GM23338 (cell line): ENCODE measurements at regions not wholly inside any gene's neighbourhood (a gene's known extent, or its start where the extent isn't known, plus 50 kb on each side); places are given as distances from the start of the nearest gene placed in this dataset.

Experiments
- ATAC-seq: fragments of 200-7000 bp; cut with Tn5 transposase; 3 replicates; pipeline ENCODE4 v1.9.1; 2020
- DNase-seq: peaks from one replicate; pipeline ENCODE4 v3.0.0-alpha.2; 2015; ENCODE audit warnings: low spot score
- H2AFZ ChIP-seq: fragments of 200-600 bp; sonication (generic); 2 replicates; pipeline ENCODE4 v1.8.0; 2016; ENCODE audit warnings: antibody characterized with exemption, mild to moderate bottlenecking, moderate library complexity
- H3F3A ChIP-seq: fragments of 200-600 bp; sonication (generic); replicated peaks from 2 replicates; pipeline ENCODE4 v1.8.0; 2017; ENCODE audit warnings: antibody characterized with exemption, mixed run types, low read depth
- H3K27ac ChIP-seq: fragments of 200-600 bp; sonication (generic); 2 replicates; pipeline ENCODE4 v1.6.1; 2016; ENCODE audit warnings: low read depth
- H3K27me3 ChIP-seq: fragments of 200-600 bp; sonication (generic); 2 replicates; pipeline ENCODE4 v1.8.0; 2016; ENCODE audit warnings: mild to moderate bottlenecking, mixed run types, moderate library complexity; ENCODE audit not compliant: insufficient read depth
- H3K36me3 ChIP-seq: fragments of 200-600 bp; sonication (generic); 2 replicates; pipeline ENCODE4 v1.8.0; 2016; ENCODE audit warnings: mild to moderate bottlenecking; ENCODE audit not compliant: insufficient read depth
- H3K4me1 ChIP-seq: fragments of 200-600 bp; sonication (generic); 2 replicates; pipeline ENCODE4 v1.8.0; 2016; ENCODE audit warnings: mild to moderate bottlenecking, moderate library complexity; ENCODE audit not compliant: insufficient read depth
- H3K4me2 ChIP-seq: fragments of 200-600 bp; sonication (generic); 2 replicates; pipeline ENCODE4 v1.7.1; 2017; ENCODE audit warnings: mixed run types
- H3K4me3 ChIP-seq: fragments of 200-600 bp; sonication (generic); 2 replicates; pipeline ENCODE4 v1.6.1; 2016; ENCODE audit warnings: mixed run types
- H3K79me2 ChIP-seq: fragments of 200-600 bp; sonication (generic); replicated peaks from 2 replicates; pipeline ENCODE4 v1.8.0; 2017; ENCODE audit warnings: mild to moderate bottlenecking; ENCODE audit not compliant: insufficient read depth
- H3K9me2 ChIP-seq: fragments of 200-600 bp; sonication (generic); 2 replicates; pipeline ENCODE4 v1.8.0; 2017; ENCODE audit not compliant: insufficient read depth
- H4K20me1 ChIP-seq: fragments of 200-600 bp; sonication (generic); replicated peaks from 2 replicates; pipeline ENCODE4 v1.8.0; 2017; ENCODE audit warnings: mild to moderate bottlenecking; ENCODE audit not compliant: insufficient read depth
- H3K27ac Mint-ChIP-seq: 2 replicates; pipeline ENCODE4 v1.8.0; 2020; ENCODE audit warnings: inconsistent platforms, mild to moderate bottlenecking, moderate library complexity, mixed read lengths
- H3K27me3 Mint-ChIP-seq: 3 replicates; pipeline ENCODE4 v1.8.0; 2022; ENCODE audit warnings: low read depth, mild to moderate bottlenecking, moderate library complexity, mixed read lengths, inconsistent platforms; ENCODE audit not compliant: insufficient read depth, poor library complexity
- H3K36me3 Mint-ChIP-seq: 3 replicates; pipeline ENCODE4 v1.8.0; 2021; ENCODE audit warnings: low read depth, mild to moderate bottlenecking, inconsistent platforms, moderate library complexity, mixed read lengths
- H3K4me1 Mint-ChIP-seq: 3 replicates; pipeline ENCODE4 v1.8.0; 2020; ENCODE audit warnings: mild to moderate bottlenecking, inconsistent platforms, mixed read lengths
- H3K4me3 Mint-ChIP-seq: 3 replicates; pipeline ENCODE4 v1.8.0; 2021; ENCODE audit warnings: moderate library complexity, mild to moderate bottlenecking, inconsistent platforms, mixed read lengths
- H3K9me3 Mint-ChIP-seq: 3 replicates; pipeline ENCODE4 v1.8.0; 2020; ENCODE audit warnings: moderate library complexity, mild to moderate bottlenecking, inconsistent platforms, mixed read lengths
- CREB1 ChIP-seq: fragments of 250-450 bp; sonication (Bioruptor Pico); IDR thresholded peaks from 2 replicates; pipeline ENCODE4 v1.5.0; 2020; ENCODE audit warnings: low read depth, mild to moderate bottlenecking, moderate library complexity
- CTCF ChIP-seq, 2 experiments: fragments of 200-600 bp in 1 of 2; sonication (generic) in 1 of 2; conservative IDR thresholded peaks; 2 replicates each; pipeline versions ENCODE4 v1.5.1 to v1.6.1; 2016 to 2017; ENCODE audit warnings: antibody characterized with exemption in 2 of 2, low read depth in 2 of 2, mild to moderate bottlenecking in 2 of 2, moderate library complexity in 1 of 2
- ETS1 ChIP-seq: IDR thresholded peaks from 2 replicates; pipeline ENCODE4 v1.6.1; 2016; ENCODE audit warnings: antibody characterized with exemption
- EZH2 ChIP-seq: fragments of 200-600 bp; sonication (generic); IDR thresholded peaks from one replicate; pipeline ENCODE4 v1.8.0; 2017; ENCODE audit warnings: antibody characterized with exemption, mild to moderate bottlenecking, low read depth; ENCODE audit not compliant: unreplicated experiment
- JUNB ChIP-seq: IDR thresholded peaks from one replicate; pipeline ENCODE4 v1.6.1; 2016; ENCODE audit warnings: antibody characterized with exemption; ENCODE audit not compliant: unreplicated experiment
- NANOG ChIP-seq: IDR thresholded peaks from 2 replicates; pipeline ENCODE4 v1.6.1; 2016; ENCODE audit warnings: antibody characterized with exemption, borderline replicate concordance
- POLR2AphosphoS5 ChIP-seq: IDR thresholded peaks from 2 replicates; pipeline ENCODE4 v1.6.1; 2016; ENCODE audit warnings: antibody characterized with exemption, low read depth
- REST ChIP-seq: IDR thresholded peaks from one replicate; pipeline ENCODE4 v1.6.1; 2018; ENCODE audit warnings: antibody characterized with exemption; ENCODE audit not compliant: unreplicated experiment
- STAT1 ChIP-seq: IDR thresholded peaks from one replicate; pipeline ENCODE4 v1.6.1; 2016; ENCODE audit warnings: antibody characterized with exemption; ENCODE audit not compliant: unreplicated experiment
- ZNF114 ChIP-seq: fragments of 250-450 bp; sonication (Bioruptor Pico); IDR thresholded peaks from 2 replicates; pipeline ENCODE4 v1.5.0; 2020; ENCODE audit warnings: mild to moderate bottlenecking, moderate library complexity
- ZNF331 ChIP-seq: fragments of 250-450 bp; sonication (Bioruptor Pico); IDR thresholded peaks from 2 replicates; pipeline ENCODE4 v1.5.0; 2020; ENCODE audit warnings: low read depth, mild to moderate bottlenecking, moderate library complexity
- ZNF462 ChIP-seq: fragments of 250-450 bp; sonication (Bioruptor Pico); IDR thresholded peaks from 2 replicates; pipeline ENCODE4 v1.5.0; 2020; ENCODE audit warnings: mild to moderate bottlenecking, moderate library complexity

GRCh38 chr3:110332629-110333028 is 739.0 kb upstream of the NECTIN3 start:
- DNase-seq (no peak), ATAC-seq (no peak)
- Histone ChIP-seq H3K9me2 (peaks cover 27% of the 10 kb centered on the region), H3F3A (no peaks in the 10 kb centered on the region), H3K27ac (no peak overlapping the region), H3K4me3 (no peak overlapping the region), H4K20me1 (no peaks in the 10 kb centered on the region), H3K27me3 (no peaks in the 10 kb centered on the region), H3K4me2 (no peak overlapping the region), H2AFZ (no peak overlapping the region), H3K79me2 (no peaks in the 10 kb centered on the region), H3K4me1 (no peaks in the 10 kb centered on the region), H3K36me3 (no peaks in the 10 kb centered on the region)
- Mint-ChIP-seq H3K27me3 (peaks cover 1% of the 10 kb centered on the region), H3K4me1 (no peaks in the 10 kb centered on the region), H3K27ac (no peak overlapping the region), H3K9me3 (peaks cover 74% of the 10 kb centered on the region), H3K36me3 (peaks cover 68% of the 10 kb centered on the region), H3K4me3 (no peak overlapping the region)
- TF ChIP-seq JUNB, result no peak
- no peak for TF ChIP-seq ETS1
- TF ChIP-seq STAT1, result no peak
- no peak for TF ChIP-seq NANOG
- no peak for TF ChIP-seq CTCF (conservative IDR thresholded peaks at IDR 0.05; ENCODE audit: low read depth in 2 of 2)
- no peak for TF ChIP-seq EZH2
- TF ChIP-seq ZNF114 (CRISPR knock-in tag), result no peak
- no peak for TF ChIP-seq ZNF462 (CRISPR knock-in tag)
- TF ChIP-seq CREB1 (CRISPR knock-in tag), result no peak
- TF ChIP-seq ZNF331 (CRISPR knock-in tag), result no peak
- TF ChIP-seq REST, result no peak
- no peak for TF ChIP-seq POLR2AphosphoS5
